ENCODE measurements at regions not wholly inside any gene's neighbourhood (a gene's known extent, or its start where the extent isn't known, plus 50 kb on each side); places are given as distances from the start of the nearest gene placed in this dataset.

- no peaks in the 10 kb centered on the region for H3K4me1 Mint-ChIP-seq (ENCODE audit: unreplicated experiment)
- no peaks in the 10 kb centered on the region for H3K27me3 Mint-ChIP-seq (ENCODE audit: unreplicated experiment)
- no peak overlapping the region for H3K27ac Mint-ChIP-seq (ENCODE audit: unreplicated experiment)
- H3K4me3 Mint-ChIP-seq (ENCODE audit: unreplicated experiment): no peak overlapping the region
- no peaks in the 10 kb centered on the region for H3K36me3 Mint-ChIP-seq (ENCODE audit: low read depth, unreplicated experiment)
- no peaks in the 10 kb centered on the region for H3K9me3 Mint-ChIP-seq (ENCODE audit: unreplicated experiment)
- DNase-seq (ENCODE audit: low spot score): no peak
- no peak for TF ChIP-seq CTCF (IDR thresholded peaks at IDR 0.05; ENCODE audit: unreplicated experiment)
Measured at GRCh38 chr14:86665975-86666374, 1136.0 kb downstream of the FLRT2 start.

- no peak overlapping the region for H3K4me3 Mint-ChIP-seq (ENCODE audit: unreplicated experiment)
- H3K27ac Mint-ChIP-seq (ENCODE audit: unreplicated experiment): no peak overlapping the region
- no peaks in the 10 kb centered on the region for H3K4me1 Mint-ChIP-seq (ENCODE audit: unreplicated experiment)
- no peak for TF ChIP-seq CTCF (IDR thresholded peaks at IDR 0.05; ENCODE audit: unreplicated experiment)
- no peak for DNase-seq (ENCODE audit: low spot score)
- no peaks in the 10 kb centered on the region for H3K36me3 Mint-ChIP-seq (ENCODE audit: low read depth, unreplicated experiment)
- H3K9me3 Mint-ChIP-seq (ENCODE audit: unreplicated experiment): no peaks in the 10 kb centered on the region
- no peaks in the 10 kb centered on the region for H3K27me3 Mint-ChIP-seq (ENCODE audit: unreplicated experiment)
Measured at GRCh38 chr14:86662334-86662733, 1132.4 kb downstream of the FLRT2 start.

- Mint-ChIP-seq H3K27me3 (ENCODE audit: unreplicated experiment) (no peaks in the 10 kb centered on the region), H3K4me3 (ENCODE audit: unreplicated experiment) (no peak overlapping the region), H3K36me3 (ENCODE audit: low read depth, unreplicated experiment) (no peaks in the 10 kb centered on the region), H3K9me3 (ENCODE audit: unreplicated experiment) (no peaks in the 10 kb centered on the region), H3K4me1 (ENCODE audit: unreplicated experiment) (no peaks in the 10 kb centered on the region), H3K27ac (ENCODE audit: unreplicated experiment) (no peak overlapping the region)
- TF ChIP-seq CTCF (IDR thresholded peaks at IDR 0.05; ENCODE audit: unreplicated experiment): peak; percentile 87
- DNase-seq (ENCODE audit: low spot score): peak; percentile 75
Measured at GRCh38 chr14:86654558-86655184, 1124.7 kb downstream of the FLRT2 start.

- H3K36me3 Mint-ChIP-seq (ENCODE audit: low read depth, unreplicated experiment): no peaks in the 10 kb centered on the region
- no peaks in the 10 kb centered on the region for H3K27me3 Mint-ChIP-seq (ENCODE audit: unreplicated experiment)
- H3K9me3 Mint-ChIP-seq (ENCODE audit: unreplicated experiment): no peaks in the 10 kb centered on the region
- H3K4me3 Mint-ChIP-seq (ENCODE audit: unreplicated experiment): no peak overlapping the region
- DNase-seq (ENCODE audit: low spot score): no peak
- no peak for TF ChIP-seq CTCF (IDR thresholded peaks at IDR 0.05; ENCODE audit: unreplicated experiment)
- H3K27ac Mint-ChIP-seq (ENCODE audit: unreplicated experiment): no peak overlapping the region
- H3K4me1 Mint-ChIP-seq (ENCODE audit: unreplicated experiment): no peaks in the 10 kb centered on the region
Measured at GRCh38 chr14:86652526-86652925, 1122.6 kb downstream of the FLRT2 start.

GRCh38 chr14:86646696-86647690 is 1117.0 kb downstream of the FLRT2 start:
- TF ChIP-seq CTCF (IDR thresholded peaks at IDR 0.05; ENCODE audit: unreplicated experiment): no peak

More at GRCh38 chr14:86646696-86647690, 1117.0 kb downstream of the FLRT2 start:
- no peaks in the 10 kb centered on the region for H3K9me3 Mint-ChIP-seq (ENCODE audit: unreplicated experiment)
- H3K36me3 Mint-ChIP-seq (ENCODE audit: low read depth, unreplicated experiment): no peaks in the 10 kb centered on the region
- H3K27ac Mint-ChIP-seq (ENCODE audit: unreplicated experiment): no peak overlapping the region
- no peak for DNase-seq (ENCODE audit: low spot score)
- no peaks in the 10 kb centered on the region for H3K4me1 Mint-ChIP-seq (ENCODE audit: unreplicated experiment)
- no peaks in the 10 kb centered on the region for H3K27me3 Mint-ChIP-seq (ENCODE audit: unreplicated experiment)
- no peak overlapping the region for H3K4me3 Mint-ChIP-seq (ENCODE audit: unreplicated experiment)
